ENCODE measurements at regions not wholly inside any gene's neighbourhood (a gene's known extent, or its start where the extent isn't known, plus 50 kb on each side); places are given as distances from the start of the nearest gene placed in this dataset.

DNA sequence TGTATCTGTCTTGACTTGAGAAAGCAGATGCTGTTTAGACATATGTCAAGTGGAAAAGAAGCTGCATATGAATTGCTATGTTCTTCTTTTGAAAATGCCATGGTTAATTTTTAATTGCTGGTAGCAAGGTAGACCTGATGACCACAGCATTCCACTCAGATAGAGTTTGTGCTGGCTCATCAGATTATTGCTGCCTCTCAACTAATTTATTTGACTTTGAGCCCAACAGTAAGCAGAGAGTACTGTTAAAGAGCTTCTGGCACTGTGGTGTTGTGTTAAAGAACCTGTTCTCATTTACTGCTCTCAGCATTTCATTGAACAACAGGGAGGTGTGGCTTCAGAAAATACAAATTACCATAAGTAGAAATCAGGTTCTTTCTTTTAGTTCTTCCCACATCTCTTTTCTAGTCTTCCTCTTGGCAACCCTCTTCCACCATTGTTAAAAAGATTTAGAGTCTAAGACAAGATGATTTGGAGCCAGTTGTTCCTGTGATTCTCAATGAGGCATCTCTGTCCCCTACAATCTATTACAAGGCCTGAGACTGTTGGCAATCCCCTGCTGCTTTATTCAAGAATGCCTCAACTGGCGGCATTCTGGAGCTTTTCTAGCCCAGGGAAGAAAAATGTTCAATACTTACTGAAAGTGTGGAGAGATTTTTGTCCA, 967.6 kb upstream of the GJE1 start:
- H3K4me3 Mint-ChIP-seq (ENCODE audit: unreplicated experiment) = no peak overlapping the region
- H3K27ac ChIP-seq (ENCODE audit: low read depth, low read length) = no peak overlapping the region

DNA sequence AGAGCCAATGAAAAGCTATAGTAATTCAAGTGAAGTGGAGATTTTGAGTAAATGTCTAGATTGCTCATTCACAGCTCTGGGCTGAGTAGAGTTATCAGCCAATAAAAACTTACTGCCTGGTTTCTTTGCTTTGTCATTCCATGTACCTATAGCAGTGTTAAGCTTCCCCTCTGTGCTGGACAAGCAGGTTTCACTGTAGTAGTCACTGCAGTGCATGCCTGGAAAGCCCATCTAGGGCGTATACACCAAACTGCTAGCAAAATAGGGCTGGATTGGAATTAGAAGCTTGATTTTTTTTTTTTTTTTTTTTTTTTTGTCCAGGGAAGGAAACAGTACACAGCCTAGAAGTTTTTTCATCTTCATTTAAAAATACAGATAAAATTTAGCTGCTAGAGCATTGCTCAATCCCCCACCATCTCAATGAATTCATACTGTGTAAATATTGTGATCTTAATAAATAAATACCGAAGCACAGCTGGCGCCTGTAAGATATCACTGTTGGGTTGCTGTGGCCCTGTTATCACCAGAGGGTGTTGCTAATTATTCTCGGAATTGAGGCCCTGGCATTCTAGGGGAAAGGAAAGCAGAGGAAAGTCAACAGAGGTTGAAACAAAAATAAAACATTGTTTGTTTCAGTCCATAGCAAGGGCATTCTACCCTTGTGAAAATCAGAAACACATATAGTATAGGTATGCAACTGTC, 968.5 kb upstream of the GJE1 start:
- Histone ChIP-seq H3K36me3 (ENCODE audit: insufficient read depth, low read length) (no peaks in the 10 kb centered on the region), H3K4me3 (ENCODE audit: insufficient read depth, low read depth, low read length) (no peak overlapping the region), H2AFZ (ENCODE audit: low read depth, low read length) (no peak overlapping the region), H3K79me2 (ENCODE audit: insufficient read depth, low read length) (no peaks in the 10 kb centered on the region), H3K4me2 (ENCODE audit: low read length) (no peak overlapping the region), H3K9me3 (ENCODE audit: insufficient read depth, low read depth, low read length) (no peaks in the 10 kb centered on the region), H3K9ac (ENCODE audit: low read length) (no peak overlapping the region), H3K27me3 (ENCODE audit: insufficient read depth, low read length) (no peaks in the 10 kb centered on the region), H4K20me1 (ENCODE audit: insufficient read depth, low read length) (no peaks in the 10 kb centered on the region), H3K27ac (ENCODE audit: low read depth, low read length) (no peak overlapping the region), H3K4me1 (ENCODE audit: insufficient read depth, low read length) (no peaks in the 10 kb centered on the region)
- Mint-ChIP-seq H3K27me3 (ENCODE audit: low read depth, unreplicated experiment) (no peaks in the 10 kb centered on the region), H3K9me3 (ENCODE audit: unreplicated experiment) (peaks cover 7% of the 10 kb centered on the region), H3K4me3 (ENCODE audit: unreplicated experiment) (no peak overlapping the region), H3K4me1 (ENCODE audit: low read depth, unreplicated experiment) (peaks cover 11% of the 10 kb centered on the region), H3K36me3 (ENCODE audit: low read depth, unreplicated experiment) (no peaks in the 10 kb centered on the region), H3K27ac (ENCODE audit: unreplicated experiment) (no peak overlapping the region)
- TF ChIP-seq EZH2 (IDR thresholded peaks at IDR 0.05; ENCODE audit: insufficient read depth, low read length) = no peak
- TF ChIP-seq, protein P1, sequence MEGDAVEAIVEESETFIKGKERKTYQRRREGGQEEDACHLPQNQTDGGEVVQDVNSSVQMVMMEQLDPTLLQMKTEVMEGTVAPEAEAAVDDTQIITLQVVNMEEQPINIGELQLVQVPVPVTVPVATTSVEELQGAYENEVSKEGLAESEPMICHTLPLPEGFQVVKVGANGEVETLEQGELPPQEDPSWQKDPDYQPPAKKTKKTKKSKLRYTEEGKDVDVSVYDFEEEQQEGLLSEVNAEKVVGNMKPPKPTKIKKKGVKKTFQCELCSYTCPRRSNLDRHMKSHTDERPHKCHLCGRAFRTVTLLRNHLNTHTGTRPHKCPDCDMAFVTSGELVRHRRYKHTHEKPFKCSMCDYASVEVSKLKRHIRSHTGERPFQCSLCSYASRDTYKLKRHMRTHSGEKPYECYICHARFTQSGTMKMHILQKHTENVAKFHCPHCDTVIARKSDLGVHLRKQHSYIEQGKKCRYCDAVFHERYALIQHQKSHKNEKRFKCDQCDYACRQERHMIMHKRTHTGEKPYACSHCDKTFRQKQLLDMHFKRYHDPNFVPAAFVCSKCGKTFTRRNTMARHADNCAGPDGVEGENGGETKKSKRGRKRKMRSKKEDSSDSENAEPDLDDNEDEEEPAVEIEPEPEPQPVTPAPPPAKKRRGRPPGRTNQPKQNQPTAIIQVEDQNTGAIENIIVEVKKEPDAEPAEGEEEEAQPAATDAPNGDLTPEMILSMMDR (IDR thresholded peaks at IDR 0.05; ENCODE audit: insufficient read depth, low read depth, low read length) = no peak
- FAIRE-seq = no peak
- no peak for DNase-seq (ENCODE audit: low read depth)

More for the DNA sequence above, 967.6 kb upstream of the GJE1 start:
- Histone ChIP-seq H4K20me1 (ENCODE audit: insufficient read depth, low read length) (no peaks in the 10 kb centered on the region), H3K27me3 (ENCODE audit: insufficient read depth, low read length) (no peaks in the 10 kb centered on the region), H2AFZ (ENCODE audit: low read depth, low read length) (no peak overlapping the region), H3K4me1 (ENCODE audit: insufficient read depth, low read length) (no peaks in the 10 kb centered on the region), H3K36me3 (ENCODE audit: insufficient read depth, low read length) (no peaks in the 10 kb centered on the region), H3K4me3 (ENCODE audit: insufficient read depth, low read depth, low read length) (no peak overlapping the region), H3K79me2 (ENCODE audit: insufficient read depth, low read length) (no peaks in the 10 kb centered on the region), H3K4me2 (ENCODE audit: low read length) (no peak overlapping the region), H3K9me3 (ENCODE audit: insufficient read depth, low read depth, low read length) (no peaks in the 10 kb centered on the region), H3K9ac (ENCODE audit: low read length) (no peak overlapping the region)
- TF ChIP-seq EZH2 (IDR thresholded peaks at IDR 0.05; ENCODE audit: insufficient read depth, low read length) = no peak
- TF ChIP-seq, protein P1 (IDR thresholded peaks at IDR 0.05; ENCODE audit: insufficient read depth, low read depth, low read length) = no peak
- Mint-ChIP-seq H3K27ac (ENCODE audit: unreplicated experiment) (no peak overlapping the region), H3K36me3 (ENCODE audit: low read depth, unreplicated experiment) (no peaks in the 10 kb centered on the region), H3K4me1 (ENCODE audit: low read depth, unreplicated experiment) (peaks cover 16% of the 10 kb centered on the region), H3K9me3 (ENCODE audit: unreplicated experiment) (peaks cover 7% of the 10 kb centered on the region), H3K27me3 (ENCODE audit: low read depth, unreplicated experiment) (no peaks in the 10 kb centered on the region)
- FAIRE-seq (no peak), DNase-seq (ENCODE audit: low read depth) (no peak)

DNA sequence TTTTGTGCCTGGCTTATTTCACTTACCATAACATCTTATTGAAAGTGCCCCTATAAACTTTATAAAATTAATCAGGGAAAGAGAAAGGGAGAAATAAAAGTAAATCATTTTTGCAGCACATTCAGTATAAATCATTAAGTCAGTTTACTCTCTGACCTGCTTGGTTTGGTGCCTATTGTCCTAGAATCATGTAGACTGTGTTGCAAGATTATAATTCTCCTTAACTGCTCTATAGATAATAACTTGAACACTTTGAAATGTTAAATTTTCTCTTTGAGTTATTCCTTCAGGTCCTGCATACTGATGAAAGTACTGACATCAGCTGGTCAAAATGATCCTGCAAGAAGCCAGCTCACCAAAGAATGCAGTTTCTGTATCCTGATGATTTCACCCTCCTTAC, 969.6 kb upstream of the GJE1 start:
- Histone ChIP-seq H4K20me1 (ENCODE audit: insufficient read depth, low read length) (no peaks in the 10 kb centered on the region), H2AFZ (ENCODE audit: low read depth, low read length) (no peak overlapping the region), H3K9ac (ENCODE audit: low read length) (no peak overlapping the region), H3K4me3 (ENCODE audit: insufficient read depth, low read depth, low read length) (no peak overlapping the region), H3K9me3 (ENCODE audit: insufficient read depth, low read depth, low read length) (no peaks in the 10 kb centered on the region), H3K36me3 (ENCODE audit: insufficient read depth, low read length) (no peaks in the 10 kb centered on the region), H3K27ac (ENCODE audit: low read depth, low read length) (no peak overlapping the region), H3K4me1 (ENCODE audit: insufficient read depth, low read length) (no peaks in the 10 kb centered on the region), H3K27me3 (ENCODE audit: insufficient read depth, low read length) (no peaks in the 10 kb centered on the region), H3K4me2 (ENCODE audit: low read length) (no peak overlapping the region), H3K79me2 (ENCODE audit: insufficient read depth, low read length) (no peaks in the 10 kb centered on the region)
- Mint-ChIP-seq H3K27ac (ENCODE audit: unreplicated experiment) (no peak overlapping the region), H3K4me1 (ENCODE audit: low read depth, unreplicated experiment) (peaks cover 7% of the 10 kb centered on the region), H3K36me3 (ENCODE audit: low read depth, unreplicated experiment) (no peaks in the 10 kb centered on the region), H3K4me3 (ENCODE audit: unreplicated experiment) (no peak overlapping the region), H3K9me3 (ENCODE audit: unreplicated experiment) (peaks cover 4% of the 10 kb centered on the region), H3K27me3 (ENCODE audit: low read depth, unreplicated experiment) (no peaks in the 10 kb centered on the region)
- FAIRE-seq (no peak), DNase-seq (ENCODE audit: low read depth) (no peak)
- no peak for TF ChIP-seq EZH2 (IDR thresholded peaks at IDR 0.05; ENCODE audit: insufficient read depth, low read length)
- TF ChIP-seq, protein P1 (IDR thresholded peaks at IDR 0.05; ENCODE audit: insufficient read depth, low read depth, low read length) = no peak
